ENCODE measurements at regions not wholly inside any gene's neighbourhood (a gene's known extent, or its start where the extent isn't known, plus 50 kb on each side); places are given as distances from the start of the nearest gene placed in this dataset.
A peak's percentile ranks its signal among the peaks of the same experiment; 100 is the strongest.

DNA sequence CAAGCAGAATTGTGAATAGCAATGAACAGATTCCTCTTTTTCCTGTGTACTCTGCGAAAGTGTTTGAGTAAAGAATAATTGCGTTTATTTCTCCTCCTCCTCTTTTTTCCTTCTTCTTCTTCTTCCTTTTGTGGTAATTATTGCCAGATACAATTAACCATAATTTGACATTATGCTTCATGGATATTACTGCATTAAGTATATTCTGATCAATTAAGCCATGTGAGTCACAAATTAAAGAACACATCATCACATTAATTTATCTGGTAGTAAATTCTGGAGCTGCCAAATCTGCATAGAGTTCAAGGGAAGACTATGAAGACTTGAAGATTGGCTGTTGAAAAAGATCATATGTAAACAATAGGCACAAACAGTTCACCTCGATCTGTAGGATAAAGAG lies 72.9 kb upstream of the TFPI start:
- TF ChIP-seq, protein P1, sequence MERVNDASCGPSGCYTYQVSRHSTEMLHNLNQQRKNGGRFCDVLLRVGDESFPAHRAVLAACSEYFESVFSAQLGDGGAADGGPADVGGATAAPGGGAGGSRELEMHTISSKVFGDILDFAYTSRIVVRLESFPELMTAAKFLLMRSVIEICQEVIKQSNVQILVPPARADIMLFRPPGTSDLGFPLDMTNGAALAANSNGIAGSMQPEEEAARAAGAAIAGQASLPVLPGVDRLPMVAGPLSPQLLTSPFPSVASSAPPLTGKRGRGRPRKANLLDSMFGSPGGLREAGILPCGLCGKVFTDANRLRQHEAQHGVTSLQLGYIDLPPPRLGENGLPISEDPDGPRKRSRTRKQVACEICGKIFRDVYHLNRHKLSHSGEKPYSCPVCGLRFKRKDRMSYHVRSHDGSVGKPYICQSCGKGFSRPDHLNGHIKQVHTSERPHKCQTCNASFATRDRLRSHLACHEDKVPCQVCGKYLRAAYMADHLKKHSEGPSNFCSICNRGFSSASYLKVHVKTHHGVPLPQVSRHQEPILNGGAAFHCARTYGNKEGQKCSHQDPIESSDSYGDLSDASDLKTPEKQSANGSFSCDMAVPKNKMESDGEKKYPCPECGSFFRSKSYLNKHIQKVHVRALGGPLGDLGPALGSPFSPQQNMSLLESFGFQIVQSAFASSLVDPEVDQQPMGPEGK (CRISPR knock-in tag; IDR thresholded peaks at IDR 0.05; ENCODE audit: borderline replicate concordance), result no peak
- TF ChIP-seq TOX (CRISPR knock-in tag; IDR thresholded peaks at IDR 0.05; ENCODE audit: borderline replicate concordance) (no peak), ZC3H10 (CRISPR knock-in tag; IDR thresholded peaks at IDR 0.05) (peak; percentile 96), ESRRG (CRISPR knock-in tag; IDR thresholded peaks at IDR 0.05) (no peak), ARNTL (CRISPR knock-in tag; IDR thresholded peaks at IDR 0.05; ENCODE audit: borderline replicate concordance, low read depth) (no peak)

Data from SK-N-SH treated with all-trans-retinoic acid at 6 μM for 48 hours (cell line).